H1 (cell line): ENCODE measurements at regions not wholly inside any gene's neighbourhood (a gene's known extent, or its start where the extent isn't known, plus 50 kb on each side); places are given as distances from the start of the nearest gene placed in this dataset.

Source experiments
- CTCF ChIA-PET: fragments of 300-600 bp; sonication (Branson Sonifier 250); formaldehyde crosslinking; loops from one replicate; lab custom pipeline; 2021; ENCODE audit not compliant: partially characterized antibody; lab: Charles Lee
- POLR2A ChIA-PET: fragments of 300-600 bp; sonication (Branson Sonifier 250); formaldehyde crosslinking; loops from one replicate; lab custom pipeline; 2021; ENCODE audit warnings: inconsistent platforms; ENCODE audit not compliant: partially characterized antibody; lab: Charles Lee
- DNase-seq, 2 experiments: peaks; one replicate each; pipeline versions ENCODE4 v3.0.0 to v3.0.0-alpha.2; 2010 to 2022; ENCODE audit warnings: low spot score in 2 of 2, low read depth in 1 of 2, mixed read lengths in 1 of 2
- FAIRE-seq: peaks from 2 replicates; lab custom pipeline; 2011; peaks lifted over from hg19 to GRCh38; lab: Jason Lieb, UNC
- H2AFZ ChIP-seq: 2 replicates; pipeline ENCODE4 v1.8.1; 2012; ENCODE audit warnings: low read length, inconsistent platforms
- H2AK5ac ChIP-seq: 2 replicates; pipeline ENCODE4 v1.6.1; 2013; ENCODE audit warnings: low read depth, low read length
- H2BK120ac ChIP-seq: replicated peaks from 2 replicates; pipeline ENCODE3; 2013; ENCODE audit warnings: low read depth, low read length, inconsistent platforms
- H2BK12ac ChIP-seq: 2 replicates; pipeline ENCODE4 v1.6.1; 2013; ENCODE audit warnings: low read depth, low read length
- H2BK15ac ChIP-seq: 2 replicates; pipeline ENCODE4 v1.6.1; 2013; ENCODE audit warnings: low read length
- H2BK20ac ChIP-seq: 2 replicates; pipeline ENCODE4 v1.6.1; 2013; ENCODE audit warnings: low read length
- H2BK5ac ChIP-seq: 2 replicates; pipeline ENCODE4 v1.6.1; 2013; ENCODE audit warnings: low read depth, low read length
- H3K14ac ChIP-seq: 2 replicates; pipeline ENCODE4 v1.6.1; 2013; ENCODE audit warnings: inconsistent platforms; ENCODE audit not compliant: insufficient read length
- H3K18ac ChIP-seq: 2 replicates; pipeline ENCODE4 v1.6.1; 2013; ENCODE audit warnings: low read length; ENCODE audit errors: extremely low read depth
- H3K23ac ChIP-seq: 2 replicates; pipeline ENCODE4 v1.6.1; 2013; ENCODE audit warnings: inconsistent platforms; ENCODE audit not compliant: insufficient read length
- H3K23me2 ChIP-seq: 2 replicates; pipeline ENCODE4 v1.6.1; 2013; ENCODE audit warnings: low read depth, low read length
- H3K27ac ChIP-seq: 2 replicates; pipeline ENCODE4 v1.6.1; 2011; ENCODE audit warnings: low read depth, low read length, inconsistent platforms
- H3K27me3 ChIP-seq, 4 experiments: replicated peaks in 1 of 4; 1 replicate in 1 of 4; 2 replicates in 3 of 4; pipeline versions ENCODE4 v1.6.1 to v1.8.1; 2011 to 2013; ENCODE audit warnings: low read length in 3 of 4, mild to moderate bottlenecking in 3 of 4, inconsistent platforms in 2 of 4, mixed read lengths in 2 of 4, moderate library complexity in 1 of 4; ENCODE audit not compliant: control insufficient read depth in 3 of 4, insufficient read depth in 3 of 4; ENCODE audit errors: extremely low read depth in 1 of 4
- H3K36me3 ChIP-seq, 4 experiments: 2 replicates each; pipeline versions ENCODE4 v1.6.1 to v1.8.1; 2011 to 2013; ENCODE audit warnings: mild to moderate bottlenecking in 4 of 4, low read length in 3 of 4, moderate library complexity in 2 of 4, control low read depth in 1 of 4, inconsistent platforms in 1 of 4; ENCODE audit not compliant: insufficient read depth in 4 of 4, control insufficient read depth in 2 of 4
- H3K4ac ChIP-seq: replicated peaks from 2 replicates; pipeline ENCODE3; 2013; ENCODE audit warnings: low read length, low read depth, mixed read lengths, inconsistent platforms; ENCODE audit not compliant: insufficient read length
- H3K4me1 ChIP-seq, 4 experiments: replicated peaks in 1 of 4; 1 replicate in 1 of 4; 2 replicates in 3 of 4; pipeline versions ENCODE4 v1.6.1 to v1.8.1; 2011 to 2013; ENCODE audit warnings: low read length in 3 of 4, inconsistent platforms in 2 of 4, mixed read lengths in 1 of 4; ENCODE audit not compliant: insufficient read depth in 4 of 4, control insufficient read depth in 3 of 4
- H3K4me2 ChIP-seq, 2 experiments: 2 replicates each; pipeline versions ENCODE4 v1.6.1 to v1.8.1; 2011 to 2013; ENCODE audit warnings: low read depth in 2 of 2, low read length in 2 of 2, control low read depth in 1 of 2, inconsistent platforms in 1 of 2, mild to moderate bottlenecking in 1 of 2; ENCODE audit not compliant: insufficient read depth in 1 of 2
- H3K4me3 ChIP-seq, 4 experiments: fragments of 200-600, 300-600 bp in 1 of 4; sonication (generic), shearing (Covaris generic), sonication (Bioruptor Twin) in 1 of 4; 2 replicates each; pipeline versions ENCODE4 v1.5.1 to v1.8.1; 2011 to 2016; ENCODE audit warnings: low read length in 4 of 4, low read depth in 3 of 4, control low read depth in 2 of 4, inconsistent platforms in 2 of 4, mild to moderate bottlenecking in 2 of 4, mixed read lengths in 1 of 4, moderate library complexity in 1 of 4; ENCODE audit not compliant: insufficient read depth in 2 of 4; ENCODE audit errors: extremely low read depth in 1 of 4
- H3K56ac ChIP-seq: replicated peaks from 2 replicates; pipeline ENCODE3; 2013; ENCODE audit warnings: low read depth, mild to moderate bottlenecking, mixed read lengths, low read length, inconsistent platforms; ENCODE audit not compliant: insufficient read length
- H3K79me1 ChIP-seq: 2 replicates; pipeline ENCODE4 v1.6.1; 2013; ENCODE audit warnings: low read depth, low read length, control low read depth
- H3K79me2 ChIP-seq, 2 experiments: 2 replicates each; pipeline versions ENCODE4 v1.6.1 to v1.8.1; 2012 to 2013; ENCODE audit warnings: low read length in 2 of 2, mild to moderate bottlenecking in 2 of 2, inconsistent platforms in 1 of 2; ENCODE audit not compliant: insufficient read depth in 2 of 2, control insufficient read depth in 1 of 2
- H3K9ac ChIP-seq, 4 experiments: replicated peaks in 1 of 4; 1 replicate in 1 of 4; 2 replicates in 3 of 4; pipeline versions ENCODE4 v1.6.1 to v1.8.1; 2011 to 2013; ENCODE audit warnings: low read depth in 3 of 4, low read length in 3 of 4, control low read depth in 2 of 4, mild to moderate bottlenecking in 2 of 4, moderate library complexity in 2 of 4, inconsistent platforms in 1 of 4; ENCODE audit errors: extremely low read depth in 1 of 4
- H3K9me3 ChIP-seq, 2 experiments: 2 replicates each; pipeline versions ENCODE4 v1.6.1 to v1.8.1; 2012 to 2013; ENCODE audit warnings: mild to moderate bottlenecking in 2 of 2, moderate library complexity in 2 of 2, control low read depth in 1 of 2, inconsistent platforms in 1 of 2, low read depth in 1 of 2, low read length in 1 of 2, mixed read lengths in 1 of 2; ENCODE audit not compliant: insufficient read depth in 2 of 2
- H4K20me1 ChIP-seq, 2 experiments: replicated peaks in 1 of 2; 2 replicates each; pipeline versions ENCODE3 to v1.8.1; 2011 to 2013; ENCODE audit warnings: inconsistent platforms in 2 of 2, low read length in 2 of 2, mild to moderate bottlenecking in 1 of 2; ENCODE audit not compliant: insufficient read depth in 2 of 2, control insufficient read depth in 1 of 2
- H4K5ac ChIP-seq: 2 replicates; pipeline ENCODE4 v1.6.1; 2013; ENCODE audit warnings: low read length, low read depth, mixed read lengths, inconsistent platforms; ENCODE audit not compliant: insufficient read length
- H4K8ac ChIP-seq: 2 replicates; pipeline ENCODE4 v1.8.0; 2013; ENCODE audit warnings: mild to moderate bottlenecking, moderate library complexity, low read length, inconsistent platforms; ENCODE audit not compliant: insufficient read depth; ENCODE audit errors: extremely low read depth
- H4K91ac ChIP-seq: replicated peaks from 2 replicates; pipeline ENCODE3; 2013; ENCODE audit warnings: low read length, mixed read lengths, inconsistent platforms; ENCODE audit not compliant: insufficient read length
- CTBP2 ChIP-seq: IDR thresholded peaks from 2 replicates; pipeline ENCODE4 v1.7.0; 2011; ENCODE audit warnings: borderline replicate concordance, mild to moderate bottlenecking, moderate library complexity, mixed read lengths, low read length; ENCODE audit not compliant: insufficient read depth, insufficient read length
- GTF2F1 ChIP-seq: IDR thresholded peaks from 2 replicates; pipeline ENCODE4 v1.6.1; 2012; ENCODE audit warnings: low read depth, low read length, improper control_type of control experiment, borderline replicate concordance
- HDAC6 ChIP-seq: IDR thresholded peaks from one replicate; pipeline ENCODE4 v1.7.1; 2012; ENCODE audit warnings: low read depth, mild to moderate bottlenecking, inconsistent platforms, low read length, moderate library complexity
- POLR2AphosphoS5 ChIP-seq: IDR thresholded peaks from 2 replicates; pipeline ENCODE4 v1.6.1; 2011; ENCODE audit warnings: low read depth, low read length
- ZNF274 ChIP-seq: IDR thresholded peaks from 2 replicates; pipeline ENCODE4 v1.7.0; 2012; ENCODE audit warnings: low read length, borderline replicate concordance; ENCODE audit errors: extremely low read depth
- WGBS, 2 experiments: shearing (Covaris generic) in 1 of 2; methylation state at CpG; one replicate each; pipeline versions ENCODE4 v1.1.6 to v1.1.7; 2013 to 2015; ENCODE audit warnings: low lambda C conversion rate in 2 of 2, mixed read lengths in 2 of 2, inconsistent platforms in 1 of 2, low coverage in 1 of 2, missing lambda C conversion rate in 1 of 2; ENCODE audit not compliant: insufficient replicate concordance in 2 of 2, insufficient coverage in 1 of 2, insufficient read length in 1 of 2; ENCODE audit errors: extremely low coverage in 1 of 2, missing lambda C conversion rate in 1 of 2; 5-methylcytosine and 5-hydroxymethylcytosine counted together
- TF ChIP-seq, protein P1 (sequence below): IDR thresholded peaks from 2 replicates; pipeline ENCODE4 v1.6.1; 2012; ENCODE audit warnings: low read length, inconsistent platforms

DNA sequence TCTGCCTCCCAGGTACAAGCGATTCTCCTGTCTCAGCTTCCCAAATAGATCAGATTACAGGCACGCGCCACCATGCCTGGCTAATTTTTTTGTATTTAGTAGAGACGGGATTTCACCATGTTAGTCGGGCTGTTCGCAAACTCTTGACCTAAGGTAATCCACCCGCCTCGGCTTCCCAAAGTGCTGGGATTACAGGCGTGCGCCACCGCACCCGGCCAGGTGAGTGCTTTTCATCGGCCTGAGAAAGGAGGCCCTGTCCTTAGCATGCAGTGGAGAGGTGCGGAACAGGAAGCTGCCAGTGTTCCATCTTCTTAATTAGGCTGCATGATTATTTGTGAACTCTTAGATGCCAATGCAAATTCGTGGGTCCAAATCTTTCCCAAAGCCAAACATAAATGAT is 125.7 kb upstream of the THSD7B start:
- Histone ChIP-seq H2BK20ac (no peak overlapping the region), H3K56ac (no peak overlapping the region)
- FAIRE-seq, result no peak
- TF ChIP-seq GTF2F1, result no peak
- no peak for TF ChIP-seq HDAC6
- TF ChIP-seq CTBP2, result no peak
- no peak for TF ChIP-seq ZNF274
- TF ChIP-seq, protein P1, sequence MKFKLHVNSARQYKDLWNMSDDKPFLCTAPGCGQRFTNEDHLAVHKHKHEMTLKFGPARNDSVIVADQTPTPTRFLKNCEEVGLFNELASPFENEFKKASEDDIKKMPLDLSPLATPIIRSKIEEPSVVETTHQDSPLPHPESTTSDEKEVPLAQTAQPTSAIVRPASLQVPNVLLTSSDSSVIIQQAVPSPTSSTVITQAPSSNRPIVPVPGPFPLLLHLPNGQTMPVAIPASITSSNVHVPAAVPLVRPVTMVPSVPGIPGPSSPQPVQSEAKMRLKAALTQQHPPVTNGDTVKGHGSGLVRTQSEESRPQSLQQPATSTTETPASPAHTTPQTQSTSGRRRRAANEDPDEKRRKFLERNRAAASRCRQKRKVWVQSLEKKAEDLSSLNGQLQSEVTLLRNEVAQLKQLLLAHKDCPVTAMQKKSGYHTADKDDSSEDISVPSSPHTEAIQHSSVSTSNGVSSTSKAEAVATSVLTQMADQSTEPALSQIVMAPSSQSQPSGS, result no peak
- no peak for TF ChIP-seq POLR2AphosphoS5
- TF ChIP-seq, all 59 proteins: peak for 0
- ChIA-PET CTCF (interaction anchor here (1.2 kb wide), 1 partner anchor 135 kb away, joined by 4 read pairs; no protein-coding TSS in a partner anchor), POLR2A (no interaction called here)
- 89% methylated on average over 15 of the region's 15 CpGs; no CpG with 5 or more reads in 1 of the 2 experiments for WGBS, 2 experiments
- Histone ChIP-seq H4K91ac (no peak overlapping the region), H2BK120ac (no peak overlapping the region), H3K79me1 (no peaks in the 10 kb centered on the region), H2BK5ac (no peak overlapping the region), H3K27me3 (no peaks in the 10 kb centered on the region), H3K79me2 (no peaks in the 10 kb centered on the region), H2BK12ac (no peak overlapping the region), H2AFZ (no peak overlapping the region), H4K8ac (no peak overlapping the region), H3K27ac (no peak overlapping the region), H3K23ac (no peak overlapping the region), H4K20me1 (no peaks in the 10 kb centered on the region), H3K9me3 (no peaks in the 10 kb centered on the region), H2BK15ac (no peak overlapping the region), H3K36me3 (no peaks in the 10 kb centered on the region), H3K4me1 (no peaks in the 10 kb centered on the region), H3K9ac (no peak overlapping the region), H3K18ac (no peak overlapping the region), H3K14ac (no peak overlapping the region), H3K4me2 (no peak overlapping the region), H3K4ac (no peak overlapping the region), H2AK5ac (no peak overlapping the region), H3K4me3 (no peak overlapping the region), H3K23me2 (no peaks in the 10 kb centered on the region), H4K5ac (no peak overlapping the region)
- no peak for DNase-seq
